NCI-H2196 treated with DMSO at 0.1 percent for 48 hours (cell line): ENCODE measurements at regions not wholly inside any gene's neighbourhood (a gene's known extent, or its start where the extent isn't known, plus 50 kb on each side); places are given as distances from the start of the nearest gene placed in this dataset.
"Not testable (repeated sequence)": the region's sequence is repeated elsewhere in the genome, so short reads cannot be mapped to it uniquely, and the experiment has no call there.

Experiments
- DNase-seq: peaks from one replicate; lab custom pipeline; 2025; ENCODE audit not compliant: unreplicated experiment; lab: John Stamatoyannopoulos, UW

- peak; percentile 83 for DNase-seq
These were observed 123.4 kb upstream of the MB21D2 start for GRCh38 chr3:193040836-193041672.

GRCh38 chr3:193046371-193046770 is 128.7 kb upstream of the MB21D2 start:
- DNase-seq = no peak

GRCh38 chr3:193047461-193047860 is 129.8 kb upstream of the MB21D2 start:
- DNase-seq = not testable (repeated sequence)

- no peak for DNase-seq
These were observed 130.5 kb upstream of the MB21D2 start for GRCh38 chr3:193048127-193048526.

- no peak for DNase-seq
These were observed 132.3 kb upstream of the MB21D2 start for GRCh38 chr3:193049935-193050334.

GRCh38 chr3:193051314-193051713 is 133.7 kb upstream of the MB21D2 start:
- DNase-seq = no peak

- DNase-seq = no peak
These were observed 134.8 kb upstream of the MB21D2 start for GRCh38 chr3:193052354-193053045.

- DNase-seq = no peak
These were observed 135.4 kb upstream of the MB21D2 start for GRCh38 chr3:193053046-193053435.

GRCh38 chr3:193055352-193055751 is 137.7 kb upstream of the MB21D2 start:
- no peak for DNase-seq

GRCh38 chr3:193057616-193058015 is 140.0 kb upstream of the MB21D2 start:
- no peak for DNase-seq

- no peak for DNase-seq
These were observed 143.3 kb upstream of the MB21D2 start for GRCh38 chr3:193060748-193061546.

GRCh38 chr3:193068365-193068764 is 150.7 kb upstream of the MB21D2 start:
- no peak for DNase-seq

- not testable (repeated sequence) for DNase-seq
These were observed 152.1 kb upstream of the MB21D2 start for GRCh38 chr3:193069732-193070131.

- DNase-seq = no peak
These were observed 161.5 kb upstream of the MB21D2 start for GRCh38 chr3:193078996-193079753.

GRCh38 chr3:193080821-193081365 is 160.1 kb upstream of the PLAAT1 start:
- DNase-seq = no peak

- no peak for DNase-seq
These were observed 155.4 kb upstream of the PLAAT1 start for GRCh38 chr3:193085655-193086054.

GRCh38 chr3:193086681-193087080 is 154.3 kb upstream of the PLAAT1 start:
- no peak for DNase-seq

- DNase-seq = no peak
These were observed 153.7 kb upstream of the PLAAT1 start for GRCh38 chr3:193087336-193087735.

GRCh38 chr3:193095366-193095765 is 145.7 kb upstream of the PLAAT1 start:
- peak; percentile 91 for DNase-seq

GRCh38 chr3:193096076-193096475 is 144.9 kb upstream of the PLAAT1 start:
- DNase-seq = no peak
